ENCODE measurements at regions not wholly inside any gene's neighbourhood (a gene's known extent, or its start where the extent isn't known, plus 50 kb on each side); places are given as distances from the start of the nearest gene placed in this dataset.

GRCh38 chr12:30827101-30828066, 72.6 kb upstream of the CAPRIN2 start:
- no peak for DNase-seq

GRCh38 chr12:30826276-30826675, 71.5 kb upstream of the CAPRIN2 start:
- DNase-seq, result no peak

- no peak for DNase-seq
These were observed 70.6 kb upstream of the CAPRIN2 start for GRCh38 chr12:30825341-30825740.

- DNase-seq, result no peak
These were observed 69.6 kb upstream of the CAPRIN2 start for GRCh38 chr12:30824311-30824710.

GRCh38 chr12:30823764-30824163, 69.0 kb upstream of the CAPRIN2 start:
- no peak for DNase-seq

- peak; percentile 55 for DNase-seq
These were observed 68.5 kb upstream of the CAPRIN2 start for GRCh38 chr12:30823156-30823699.

GRCh38 chr12:30822385-30823155, 67.8 kb upstream of the CAPRIN2 start:
- peak; percentile 43 for DNase-seq

GRCh38 chr12:30820406-30820946, 65.7 kb upstream of the CAPRIN2 start:
- DNase-seq, result no peak

GRCh38 chr12:30818562-30818961, 63.8 kb upstream of the CAPRIN2 start:
- DNase-seq, result no peak

GRCh38 chr12:30816742-30817465, 62.2 kb upstream of the CAPRIN2 start:
- DNase-seq, result no peak

- DNase-seq, result no peak
These were observed 59.5 kb upstream of the CAPRIN2 start for GRCh38 chr12:30814295-30814655.

- no peak for DNase-seq
These were observed 59.0 kb upstream of the CAPRIN2 start for GRCh38 chr12:30813525-30814294.

GRCh38 chr12:30811966-30812365, 57.2 kb upstream of the CAPRIN2 start:
- no peak for DNase-seq

- no peak for DNase-seq
These were observed 56.2 kb upstream of the CAPRIN2 start for GRCh38 chr12:30810918-30811317.

GRCh38 chr12:30807695-30808034, 52.9 kb upstream of the CAPRIN2 start:
- no peak for DNase-seq

GRCh38 chr12:30806989-30807694, 52.4 kb upstream of the CAPRIN2 start:
- DNase-seq, result peak; percentile 33

- DNase-seq, result no peak
These were observed 51.2 kb upstream of the CAPRIN2 start for GRCh38 chr12:30805959-30806358.

Measured in CD4-positive, alpha-beta T cell treated with Interleukin-17A for 4 hours (primary cell).